Activated CD4-positive, alpha-beta T cell treated with anti-CD3 and anti-CD28 coated beads, Interleukin-2, amount 50 U/mL, for 24 hours (primary cell): ENCODE measurements at regions not wholly inside any gene's neighbourhood (a gene's known extent, or its start where the extent isn't known, plus 50 kb on each side); places are given as distances from the start of the nearest gene placed in this dataset.

ENCODE experiments used
- DNase-seq, 2 donors: peaks; one replicate each; pipeline ENCODE4 v3.0.0-alpha.2; 2020; ENCODE audit warnings: low read depth in 1 of 2, low spot score in 1 of 2

- DNase-seq, result no peak
Observed at GRCh38 chr11:113634940-113635575, 71.0 kb downstream of the TMPRSS5 start.

- DNase-seq, result no peak
Observed at GRCh38 chr11:113632981-113633380, 73.1 kb downstream of the TMPRSS5 start.

DNA sequence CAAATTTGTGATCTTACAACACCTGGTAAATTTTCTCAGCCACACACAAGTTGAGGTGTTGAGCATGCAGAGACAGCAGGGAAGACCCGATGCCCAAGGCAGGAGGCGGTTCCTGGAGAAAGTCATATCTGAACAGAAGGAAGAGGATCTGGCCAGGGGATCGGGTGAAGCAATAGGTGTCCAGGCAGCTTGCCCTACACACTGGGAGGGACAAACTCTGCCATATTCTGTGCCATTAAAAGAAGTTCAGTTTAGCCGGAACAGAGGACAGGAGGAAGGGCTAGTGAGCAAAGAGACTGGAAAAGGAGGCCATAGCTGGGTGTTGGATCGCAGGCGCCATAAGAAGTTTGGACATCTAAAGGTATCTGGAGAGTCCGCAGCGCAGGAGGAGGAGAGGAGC lies 76.5 kb downstream of the TMPRSS5 start:
- no peak for DNase-seq

DNA sequence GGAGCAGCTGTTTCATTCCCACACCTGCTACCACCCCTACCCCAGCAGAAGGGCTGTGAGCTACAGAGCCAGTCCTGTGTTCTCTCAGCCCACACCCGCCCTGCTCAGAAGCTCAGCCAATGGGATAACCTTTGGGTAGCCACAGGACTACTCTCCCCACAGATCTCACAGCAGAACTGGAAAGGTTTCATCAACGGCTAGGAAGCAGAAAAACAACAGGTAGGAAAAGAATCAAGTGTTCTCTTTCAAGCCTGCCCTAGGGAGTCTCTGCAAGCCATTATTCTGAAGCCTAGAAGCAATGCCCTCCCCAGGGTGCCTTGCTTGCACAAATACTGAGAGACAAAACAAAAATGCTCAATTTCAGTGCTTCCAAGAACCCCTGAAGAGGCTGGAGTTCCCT lies 77.2 kb downstream of the TMPRSS5 start:
- DNase-seq, result no peak

- DNase-seq, result no peak
Observed at GRCh38 chr11:113627946-113628345, 78.2 kb downstream of the TMPRSS5 start.

DNA sequence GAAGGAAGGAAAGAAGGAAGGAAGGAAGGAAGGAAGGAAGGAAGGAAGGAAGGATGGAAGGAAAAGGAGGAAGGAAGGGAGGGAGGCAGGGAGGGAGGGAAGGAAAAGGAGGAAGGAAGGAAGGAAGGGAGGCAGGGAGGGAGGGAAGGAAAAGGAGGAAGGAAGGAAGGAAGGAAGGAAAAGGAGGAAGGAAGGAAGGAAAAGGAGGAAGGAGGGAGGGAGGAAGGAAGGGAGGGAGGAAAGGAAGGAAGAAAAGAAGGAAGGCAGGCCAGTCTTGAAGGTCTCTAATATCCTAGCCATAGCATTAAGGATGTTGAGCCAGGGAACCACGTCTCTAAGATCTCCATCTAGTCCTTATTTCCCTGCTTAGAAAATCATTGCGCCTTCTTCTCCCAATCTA lies 78.8 kb downstream of the TMPRSS5 start:
- no peak for DNase-seq

DNA sequence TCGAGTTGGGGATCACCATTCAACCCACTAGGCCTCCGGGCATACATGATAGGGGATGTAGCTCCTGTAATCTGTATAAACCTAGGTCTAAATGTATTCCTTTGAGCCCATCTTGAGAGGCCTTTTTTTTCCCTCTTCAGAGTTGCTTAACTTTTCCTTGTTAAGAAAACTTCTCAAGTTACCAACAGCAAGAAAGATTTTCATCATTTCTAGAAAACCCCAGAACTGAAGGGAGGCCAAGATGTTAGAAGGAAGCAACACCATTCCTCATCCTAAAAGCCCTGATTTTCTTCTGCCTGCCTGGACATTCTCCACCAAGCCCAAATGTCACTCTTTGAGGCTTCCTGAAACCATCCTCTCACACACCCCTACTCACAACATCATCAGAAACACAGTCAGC lies 79.4 kb downstream of the TMPRSS5 start:
- no peak for DNase-seq

DNA sequence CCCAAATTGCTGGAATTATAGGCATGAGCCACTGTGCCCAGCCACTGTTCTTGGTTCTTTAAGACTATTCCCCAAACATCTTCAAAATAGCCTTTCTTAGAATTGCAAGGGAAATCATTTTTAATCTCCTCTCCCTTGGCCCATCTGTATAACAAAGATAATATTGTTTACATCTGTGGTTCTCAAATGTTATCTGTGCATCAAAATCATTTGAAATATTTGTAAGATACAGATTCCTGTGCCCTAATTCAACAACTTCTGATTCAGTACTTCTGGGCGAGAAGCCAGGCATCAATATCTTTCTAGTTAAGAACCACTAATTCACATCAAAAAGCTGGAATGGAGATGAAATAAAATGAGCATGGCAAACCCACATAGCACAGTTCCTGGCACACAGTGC lies 83.0 kb downstream of the TMPRSS5 start:
- DNase-seq, result no peak

- DNase-seq, result no peak
Observed at GRCh38 chr11:113618360-113618759, 87.7 kb downstream of the TMPRSS5 start.

- DNase-seq, result no peak
Observed at GRCh38 chr11:113615773-113616172, 90.3 kb downstream of the TMPRSS5 start.

- no peak for DNase-seq
Observed at GRCh38 chr11:113615098-113615497, 91.0 kb downstream of the TMPRSS5 start.

- no peak for DNase-seq
Observed at GRCh38 chr11:113614097-113614496, 92.0 kb downstream of the TMPRSS5 start.

DNA sequence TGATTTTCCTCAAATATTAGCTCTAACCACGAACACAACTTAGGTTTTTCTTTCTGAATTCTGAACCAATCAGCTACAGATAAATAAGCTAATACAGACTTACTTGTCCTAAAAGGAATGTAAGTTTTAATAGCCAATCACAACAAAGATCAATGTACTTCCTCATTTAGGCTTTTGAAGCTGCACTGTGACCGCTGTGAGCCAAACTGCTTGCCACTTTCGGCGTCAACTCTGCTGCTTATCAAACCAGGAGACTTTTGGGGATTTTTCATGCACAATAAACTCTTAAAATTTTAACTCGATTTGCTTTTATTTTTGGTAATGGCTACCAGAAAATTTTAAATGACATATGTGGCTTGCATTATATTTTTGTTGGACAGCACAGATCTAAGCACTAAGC lies 92.5 kb downstream of the TMPRSS5 start:
- DNase-seq, result no peak

- no peak for DNase-seq
Observed at GRCh38 chr11:113604186-113604585, 101.9 kb downstream of the TMPRSS5 start.

DNA sequence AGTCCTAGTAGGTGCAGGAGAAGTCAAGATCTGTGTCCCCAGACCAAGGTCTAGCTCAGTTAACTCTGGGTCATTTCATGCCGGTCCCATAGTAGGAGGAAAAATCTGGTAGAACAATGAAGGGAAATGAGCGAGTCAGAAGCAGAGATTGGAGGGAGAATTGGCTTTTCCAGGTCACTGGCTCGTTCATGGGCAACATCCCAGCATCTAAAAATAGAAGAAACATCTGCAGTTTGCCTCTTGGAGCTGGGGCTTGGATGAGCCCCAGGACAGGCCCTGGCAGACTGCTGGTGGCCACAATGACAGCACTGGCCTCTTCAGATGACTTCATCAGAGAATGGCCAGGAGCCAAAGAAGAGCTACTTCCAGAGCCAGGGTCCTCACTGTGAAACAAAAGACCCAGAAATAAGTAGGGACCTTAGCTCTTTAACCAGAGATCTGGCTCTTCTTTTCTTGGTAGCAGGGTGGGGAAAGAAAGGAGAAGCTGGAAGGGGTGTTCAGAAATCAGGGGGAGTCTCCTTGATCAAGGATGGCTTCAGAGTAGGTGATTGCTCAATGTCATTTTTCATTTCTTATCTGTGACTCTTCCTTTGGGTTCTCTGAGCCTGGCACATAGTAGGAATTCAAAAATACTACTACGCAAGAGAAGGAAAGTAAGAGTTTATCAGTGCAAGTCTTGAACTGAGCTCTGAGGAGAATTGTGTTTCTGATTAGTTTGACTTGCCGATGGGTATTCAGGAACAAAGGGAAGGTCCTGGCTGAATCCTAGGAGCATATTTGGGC lies 102.6 kb downstream of the TMPRSS5 start:
- no peak for DNase-seq

DNA sequence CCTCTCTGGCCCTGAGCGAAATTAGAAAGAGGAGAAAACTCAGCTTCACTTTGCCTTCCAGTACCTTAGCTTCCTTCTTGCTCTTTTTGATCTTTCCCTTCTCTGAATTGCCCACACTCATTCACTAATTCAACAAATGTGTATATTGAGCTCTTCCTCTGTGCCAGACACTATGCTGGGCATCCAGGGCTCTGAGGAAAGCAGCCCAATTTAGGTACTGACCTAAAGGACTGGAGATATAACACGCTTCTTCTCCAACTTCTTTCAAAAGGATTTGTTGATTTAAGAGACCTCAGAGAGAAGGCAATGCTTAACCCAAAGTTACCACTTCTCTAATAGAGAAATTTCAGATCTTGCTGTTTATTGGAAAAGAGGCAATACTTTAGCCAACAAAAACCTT lies 103.6 kb downstream of the TMPRSS5 start:
- DNase-seq, result no peak

DNA sequence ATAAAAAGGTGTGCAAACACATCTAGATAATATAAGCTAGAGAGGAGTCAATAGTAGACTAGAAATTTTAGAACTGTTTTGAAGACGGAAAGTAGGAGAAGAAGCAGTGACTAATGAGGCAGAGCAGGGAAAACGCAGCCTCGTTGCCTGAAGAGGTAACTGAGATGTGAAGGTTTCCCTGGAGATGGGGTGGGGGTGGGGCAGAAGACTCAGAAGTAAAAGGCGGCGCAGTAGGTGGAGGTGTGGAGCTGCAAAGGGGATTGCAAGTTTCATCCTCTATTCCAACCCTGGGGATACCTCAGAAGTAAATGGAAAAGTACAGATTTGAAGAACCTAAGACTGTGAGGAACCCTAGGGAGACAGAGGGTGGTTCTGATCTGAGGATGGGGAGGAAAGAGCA lies 109.5 kb downstream of the TMPRSS5 start:
- DNase-seq, result no peak

- DNase-seq, result no peak
Observed at GRCh38 chr11:113595810-113596594, 110.1 kb downstream of the TMPRSS5 start.

DNA sequence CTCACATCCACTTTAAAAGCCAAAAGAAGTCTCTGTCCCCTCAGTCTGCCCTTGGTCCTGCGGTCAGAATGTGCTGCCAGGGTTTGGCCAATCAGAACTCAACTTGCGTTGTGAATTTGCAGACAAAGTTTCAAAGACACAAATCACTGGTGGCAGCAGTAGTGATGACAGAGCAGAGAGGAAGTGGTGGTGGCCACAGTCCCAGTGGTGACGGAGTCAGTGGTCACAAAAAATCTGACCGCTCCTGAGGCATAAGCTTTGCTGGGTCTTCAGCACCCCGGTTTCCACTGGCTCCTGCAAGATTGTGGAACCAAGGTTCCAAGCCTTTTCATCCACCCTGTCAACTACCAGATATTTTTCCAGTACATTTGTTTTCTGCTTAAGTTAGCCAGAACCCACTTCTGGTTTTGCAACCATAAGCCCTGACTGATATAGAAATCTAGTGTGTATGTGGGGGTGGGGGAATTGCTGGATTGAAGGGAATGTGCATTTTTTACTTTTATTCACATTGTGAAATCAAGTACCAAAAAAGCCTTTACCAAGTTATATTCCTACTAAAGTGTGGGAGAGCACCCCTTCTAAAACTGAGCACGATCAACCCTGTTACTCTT lies 112.3 kb downstream of the TMPRSS5 start:
- DNase-seq, result no peak

GRCh38 chr11:113591117-113591516 lies 115.0 kb downstream of the TMPRSS5 start:
- DNase-seq, result no peak

DNA sequence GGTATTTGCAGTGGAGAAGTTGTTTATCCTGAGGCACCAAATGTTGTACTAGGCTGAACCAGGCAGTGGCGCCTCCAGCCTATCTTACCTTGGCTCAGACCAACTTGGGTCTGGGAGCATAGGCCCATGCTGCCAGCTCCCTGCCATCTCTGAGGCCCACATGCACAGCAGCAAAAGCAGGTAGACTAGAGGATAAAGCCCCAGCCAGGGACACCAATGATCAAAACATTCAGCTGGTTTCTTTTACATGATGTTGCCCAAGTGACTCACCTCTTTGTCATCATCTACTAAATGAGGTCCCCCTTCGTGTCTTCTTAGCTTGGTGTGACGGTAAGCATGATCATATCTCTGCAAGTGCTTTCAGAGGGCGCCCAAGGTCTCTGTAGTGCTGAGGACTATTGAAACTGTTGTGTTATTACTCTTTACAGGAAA lies 112.1 kb upstream of the DRD2 start:
- DNase-seq, result peak in 1 of 2 donors; percentile 7

DNA sequence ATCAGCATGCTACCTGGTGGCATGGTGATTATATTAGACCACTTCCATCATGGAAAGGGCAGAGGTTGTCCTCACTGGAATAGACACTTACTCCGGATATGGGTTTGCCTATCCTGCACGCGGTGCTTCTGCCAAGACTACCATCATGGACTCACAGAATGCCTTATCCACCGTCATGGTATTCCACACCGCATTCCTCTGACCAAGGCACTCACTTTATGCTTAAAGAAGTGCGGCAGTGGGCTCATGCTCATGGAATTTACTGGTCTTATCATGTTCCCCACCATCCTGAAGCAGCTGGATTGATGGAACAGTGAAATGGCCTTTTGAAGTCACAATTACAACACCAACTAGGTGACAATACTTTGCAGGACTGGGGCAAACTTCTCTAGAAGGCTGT lies 109.2 kb upstream of the DRD2 start:
- DNase-seq, result no peak
